Thyroid gland (tissue), 4 donors: ENCODE measurements at regions not wholly inside any gene's neighbourhood (a gene's known extent, or its start where the extent isn't known, plus 50 kb on each side); places are given as distances from the start of the nearest gene placed in this dataset.

Experiments
- POLR2A ChIP-seq, 2 donors: fragments of 450-650 bp; IDR thresholded peaks; one replicate each; pipeline ENCODE4 v1.6.1; 2017; ENCODE audit warnings: antibody characterized with exemption in 2 of 2, mild to moderate bottlenecking in 2 of 2, moderate library complexity in 1 of 2
- TF ChIP-seq, protein P1 (sequence below), 6 experiments: fragments of 200-600 bp in 3 of 6; fragments of 450-650 bp in 3 of 6; sonication (generic) in 3 of 6; IDR thresholded peaks; one replicate each; pipeline ENCODE4 v1.5.1; 2016 to 2019; ENCODE audit warnings: antibody characterized with exemption in 6 of 6, mild to moderate bottlenecking in 2 of 6, inconsistent platforms in 1 of 6, moderate library complexity in 1 of 6

DNA sequence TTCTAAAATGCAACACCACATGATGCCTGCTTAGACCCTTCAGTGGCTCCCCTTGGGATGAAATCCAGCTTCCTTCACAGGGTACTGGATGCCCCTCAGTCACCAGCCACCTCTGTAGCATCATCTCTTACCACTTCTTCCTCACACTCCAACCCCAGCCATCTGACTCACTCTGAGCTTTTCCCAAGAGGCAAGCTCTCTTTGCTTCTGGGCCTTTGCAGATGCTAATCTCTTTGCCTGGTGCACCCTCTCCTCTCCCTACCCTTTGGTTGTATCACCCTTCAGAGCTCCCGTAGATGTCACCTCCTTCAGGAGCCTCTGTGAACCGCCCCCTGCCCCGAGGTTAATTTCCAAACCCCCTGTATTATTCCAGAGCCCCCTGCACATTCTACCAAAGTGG lies 164.8 kb upstream of the ZC3H12A start:
- TF ChIP-seq, protein P1, sequence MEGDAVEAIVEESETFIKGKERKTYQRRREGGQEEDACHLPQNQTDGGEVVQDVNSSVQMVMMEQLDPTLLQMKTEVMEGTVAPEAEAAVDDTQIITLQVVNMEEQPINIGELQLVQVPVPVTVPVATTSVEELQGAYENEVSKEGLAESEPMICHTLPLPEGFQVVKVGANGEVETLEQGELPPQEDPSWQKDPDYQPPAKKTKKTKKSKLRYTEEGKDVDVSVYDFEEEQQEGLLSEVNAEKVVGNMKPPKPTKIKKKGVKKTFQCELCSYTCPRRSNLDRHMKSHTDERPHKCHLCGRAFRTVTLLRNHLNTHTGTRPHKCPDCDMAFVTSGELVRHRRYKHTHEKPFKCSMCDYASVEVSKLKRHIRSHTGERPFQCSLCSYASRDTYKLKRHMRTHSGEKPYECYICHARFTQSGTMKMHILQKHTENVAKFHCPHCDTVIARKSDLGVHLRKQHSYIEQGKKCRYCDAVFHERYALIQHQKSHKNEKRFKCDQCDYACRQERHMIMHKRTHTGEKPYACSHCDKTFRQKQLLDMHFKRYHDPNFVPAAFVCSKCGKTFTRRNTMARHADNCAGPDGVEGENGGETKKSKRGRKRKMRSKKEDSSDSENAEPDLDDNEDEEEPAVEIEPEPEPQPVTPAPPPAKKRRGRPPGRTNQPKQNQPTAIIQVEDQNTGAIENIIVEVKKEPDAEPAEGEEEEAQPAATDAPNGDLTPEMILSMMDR (IDR thresholded peaks at IDR 0.05): no peak
- no peak for TF ChIP-seq POLR2A (IDR thresholded peaks at IDR 0.05)
